ENCODE measurements at regions not wholly inside any gene's neighbourhood (a gene's known extent, or its start where the extent isn't known, plus 50 kb on each side); places are given as distances from the start of the nearest gene placed in this dataset.

DNA sequence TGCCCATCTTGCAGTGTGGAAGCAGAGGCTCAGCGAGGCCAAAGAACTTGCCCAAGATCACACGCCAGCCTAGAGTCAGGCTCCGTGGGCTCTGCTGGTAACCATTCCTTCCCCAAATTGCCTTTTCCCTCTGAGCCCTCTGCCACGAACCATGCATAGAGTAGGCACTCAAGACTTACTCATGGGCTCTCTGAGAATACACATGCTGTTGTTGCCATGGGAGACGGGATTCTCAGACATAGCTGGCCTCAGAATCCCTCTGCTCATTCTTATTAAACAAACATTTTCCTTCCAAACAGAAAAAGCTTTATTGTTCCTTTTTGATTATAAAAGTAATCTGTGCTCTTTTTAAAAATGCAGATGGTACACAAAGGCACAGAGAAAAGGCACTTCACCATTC lies 52.5 kb upstream of the WSCD2 start:
- TF ChIP-seq POLR2A (IDR thresholded peaks at IDR 0.05; ENCODE audit: low read depth, low read length) (no peak), TAF1 (IDR thresholded peaks at IDR 0.05; ENCODE audit: borderline replicate concordance, low read depth, low read length) (no peak), POLR2AphosphoS5 (IDR thresholded peaks at IDR 0.05; ENCODE audit: low read depth, low read length) (no peak)
